Glomerular visceral epithelial cell (primary cell): ENCODE measurements at regions not wholly inside any gene's neighbourhood (a gene's known extent, or its start where the extent isn't known, plus 50 kb on each side); places are given as distances from the start of the nearest gene placed in this dataset.

Experiments used
- DNase-seq: peaks from one replicate; pipeline ENCODE4 v3.0.0-alpha.2; 2016; ENCODE audit errors: extremely low spot score

DNA sequence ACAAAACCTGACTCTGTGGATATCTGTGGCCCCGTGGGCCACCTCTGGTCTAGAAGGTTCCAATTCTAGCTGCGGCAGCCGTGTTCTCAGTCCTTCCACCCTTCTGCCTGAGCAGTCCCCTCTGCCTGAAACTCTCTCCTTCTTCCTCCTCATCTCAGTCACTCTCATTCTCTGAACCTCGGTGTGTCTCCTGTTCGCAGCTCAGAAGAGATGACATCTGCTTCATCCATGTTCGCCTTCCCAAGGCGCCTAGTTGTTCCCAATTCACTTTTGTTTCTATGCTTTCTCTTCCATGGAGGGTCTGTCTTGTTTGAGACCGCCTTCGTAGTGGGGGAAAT is 95.5 kb downstream of the CEBPB start:
- DNase-seq: no peak

DNA sequence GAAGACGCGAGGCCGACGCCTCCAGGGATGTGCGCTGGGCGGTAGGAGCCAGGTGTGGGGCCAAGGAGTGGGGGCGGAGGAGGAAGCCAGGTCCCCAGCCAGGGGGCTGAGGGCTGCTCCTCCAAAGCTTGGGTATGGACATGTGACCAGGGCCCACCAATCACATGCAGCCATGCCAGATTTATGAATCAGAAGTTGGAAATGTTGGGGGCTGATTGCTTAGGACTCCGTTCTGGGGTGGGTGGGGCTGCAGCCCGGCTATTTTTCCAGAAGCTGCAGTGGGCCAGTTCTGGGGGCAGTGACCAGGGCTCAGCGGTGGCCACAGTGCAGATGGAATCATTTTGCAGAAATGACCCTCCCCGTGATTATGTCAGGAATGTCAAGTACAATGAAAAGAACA is 96.0 kb downstream of the CEBPB start:
- peak; percentile 74 for DNase-seq

DNA sequence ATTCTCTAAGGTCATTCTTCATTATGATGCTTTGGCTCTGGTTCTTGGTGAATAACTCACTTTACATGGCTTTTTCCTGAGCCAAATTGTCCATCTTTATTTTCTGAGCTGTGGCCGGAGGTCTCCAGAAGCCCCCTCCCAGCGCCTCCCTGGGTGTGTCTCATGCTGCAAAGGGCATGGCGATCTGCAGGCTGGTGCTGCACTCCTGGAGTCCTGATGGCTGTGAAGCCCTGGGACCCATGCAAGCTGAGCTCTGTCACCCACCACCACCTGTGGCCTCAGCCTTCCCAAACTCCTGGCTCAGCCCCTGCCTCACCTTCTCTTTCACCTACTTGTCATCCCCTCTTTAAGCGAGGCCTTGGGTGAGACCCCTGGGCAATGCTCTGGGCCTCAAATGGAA is 96.9 kb downstream of the CEBPB start:
- no peak for DNase-seq

DNA sequence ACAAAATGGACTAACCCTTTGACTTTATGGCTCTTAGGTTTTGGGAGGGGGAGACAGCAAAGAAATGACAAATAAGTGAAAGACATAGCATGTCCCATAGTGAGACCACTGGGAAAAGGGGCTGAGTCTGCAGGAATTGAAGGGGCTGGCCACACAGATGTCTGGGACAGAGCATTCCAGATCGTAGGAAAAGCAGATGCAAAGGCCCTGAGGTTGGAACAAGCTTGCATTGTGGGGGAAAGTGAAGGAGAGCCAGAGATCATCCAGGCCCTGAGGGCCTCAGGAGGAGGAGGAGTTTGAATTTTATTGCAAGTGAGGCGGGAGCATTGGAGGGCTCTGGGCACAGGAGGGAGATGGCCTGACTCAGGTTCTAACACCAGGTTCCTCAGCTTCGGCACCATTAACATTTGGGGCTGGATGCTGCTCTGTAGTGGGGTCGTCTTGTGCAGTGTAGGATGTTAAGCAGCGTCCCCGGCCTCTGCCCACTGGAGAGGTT is 97.5 kb downstream of the CEBPB start:
- no peak for DNase-seq

DNA sequence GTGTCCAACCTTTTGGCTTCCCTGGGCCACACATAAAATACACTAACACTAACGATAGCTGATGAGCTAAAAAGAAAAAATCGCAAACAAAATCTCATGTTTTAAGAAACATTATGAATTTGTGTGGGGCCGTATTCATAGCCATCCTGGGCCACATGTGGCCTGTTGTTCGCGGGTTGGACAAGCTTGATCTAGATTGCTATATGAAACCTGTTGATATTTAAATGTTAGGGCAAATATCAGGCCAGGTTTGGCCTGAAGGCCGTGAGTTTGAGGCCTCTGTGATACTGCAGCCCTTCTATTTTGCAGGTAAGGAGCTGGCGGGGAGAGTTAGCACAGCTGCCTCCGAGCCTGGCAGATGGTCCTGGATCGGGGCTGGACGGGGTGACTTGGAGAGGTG is 99.0 kb downstream of the CEBPB start:
- DNase-seq: no peak

DNA sequence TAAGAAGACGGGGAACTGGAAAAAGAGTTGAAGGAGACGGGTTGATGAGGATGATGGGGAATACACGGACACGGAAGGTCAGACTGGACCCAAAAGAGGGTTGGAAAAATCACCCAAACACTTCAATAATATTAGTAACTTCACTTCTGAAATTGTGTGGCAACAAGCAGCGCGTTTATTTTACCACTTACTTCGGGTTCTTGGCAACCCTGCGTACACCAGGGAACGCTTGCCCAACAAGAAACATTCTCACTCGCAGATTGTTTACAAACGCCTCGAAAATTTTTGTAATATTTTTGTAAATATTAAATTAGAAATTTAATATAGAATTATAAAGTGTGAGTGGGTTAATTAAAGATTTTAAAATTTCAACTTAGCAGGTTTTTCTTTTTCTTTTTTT is 99.5 kb downstream of the CEBPB start:
- no peak for DNase-seq

DNA sequence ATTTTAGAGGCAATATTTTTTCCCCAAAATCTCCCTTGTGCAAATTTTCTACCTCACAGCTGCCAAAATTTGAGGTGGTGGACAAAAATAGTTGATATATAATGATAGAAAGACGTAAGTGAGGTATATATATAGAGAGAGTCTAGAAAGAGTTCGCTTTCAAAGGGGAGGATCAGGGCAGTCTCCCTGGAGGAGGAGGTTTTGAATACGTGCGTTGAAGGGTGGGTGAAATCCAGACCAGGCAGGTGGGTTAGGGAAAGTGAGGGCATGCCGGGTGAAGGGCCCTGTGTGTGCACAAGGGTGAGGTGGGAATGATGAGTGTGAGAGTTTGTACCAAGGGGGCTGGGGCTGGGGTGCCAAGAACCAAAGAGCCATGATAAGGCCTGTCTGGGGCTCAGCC is 100.2 kb downstream of the CEBPB start:
- DNase-seq: no peak

DNA sequence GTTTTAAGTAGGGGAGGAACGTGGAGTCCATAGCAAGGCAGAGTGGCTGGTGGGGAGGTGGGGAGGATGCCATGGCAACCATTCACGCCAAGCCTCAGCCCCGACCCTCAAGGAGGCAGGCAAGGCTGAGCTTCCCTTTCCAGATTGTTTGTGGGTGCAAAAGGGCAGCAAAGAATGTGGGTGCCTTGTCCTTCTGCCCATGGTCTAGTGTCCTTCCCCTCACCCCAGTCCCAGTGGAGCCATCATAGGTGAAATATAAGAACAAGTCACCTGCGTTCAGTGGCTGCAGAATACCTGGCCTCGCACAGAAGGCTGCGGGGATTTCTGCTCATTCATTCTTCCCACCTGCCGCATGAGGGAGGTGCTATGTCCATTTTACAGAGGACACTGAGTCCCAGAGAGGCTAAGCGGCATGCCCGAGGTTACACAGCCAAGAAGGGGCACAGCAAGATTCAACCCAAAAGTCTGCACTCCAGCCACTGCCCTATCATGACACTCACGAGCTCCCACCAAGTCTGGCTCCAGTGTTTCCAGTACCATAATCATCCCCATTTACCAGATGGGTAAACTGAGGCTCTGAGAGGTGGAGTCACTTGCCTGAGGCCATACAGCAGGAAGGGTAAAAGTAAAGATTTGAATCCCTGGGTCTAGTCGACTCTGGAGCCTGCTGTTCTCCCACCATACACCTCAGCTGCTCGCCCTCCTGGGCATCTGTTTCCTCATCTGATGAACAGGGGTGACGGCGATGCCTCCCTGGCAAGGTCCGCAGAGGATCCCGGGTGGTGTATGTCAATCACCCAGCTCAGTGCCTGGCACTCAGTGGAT is 100.8 kb downstream of the CEBPB start:
- no peak for DNase-seq

DNA sequence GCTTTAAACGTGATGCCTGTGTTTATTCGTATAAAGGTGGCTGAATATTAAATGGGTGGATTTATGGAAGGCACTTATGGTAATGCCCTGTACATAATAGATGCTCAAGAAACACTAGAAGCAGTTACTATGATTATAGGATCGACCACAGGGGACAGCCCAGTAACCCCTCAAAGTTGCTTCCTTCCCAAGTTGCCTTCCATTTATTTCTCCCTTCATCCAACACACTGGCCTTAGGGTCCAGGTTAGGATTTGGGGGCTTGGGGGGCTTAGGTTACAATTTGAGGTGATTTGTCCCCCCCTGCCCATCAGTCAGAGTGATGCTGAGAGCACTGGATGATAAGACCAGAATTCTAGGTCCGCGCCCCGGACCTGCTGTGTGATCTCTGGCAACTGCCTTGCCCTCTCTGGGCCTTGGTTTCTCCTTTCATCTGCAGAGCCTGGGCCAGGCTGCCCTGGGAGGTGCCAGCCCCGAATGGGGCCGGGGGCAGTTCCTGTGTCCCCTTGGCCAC is 101.5 kb downstream of the CEBPB start:
- DNase-seq: no peak

DNA sequence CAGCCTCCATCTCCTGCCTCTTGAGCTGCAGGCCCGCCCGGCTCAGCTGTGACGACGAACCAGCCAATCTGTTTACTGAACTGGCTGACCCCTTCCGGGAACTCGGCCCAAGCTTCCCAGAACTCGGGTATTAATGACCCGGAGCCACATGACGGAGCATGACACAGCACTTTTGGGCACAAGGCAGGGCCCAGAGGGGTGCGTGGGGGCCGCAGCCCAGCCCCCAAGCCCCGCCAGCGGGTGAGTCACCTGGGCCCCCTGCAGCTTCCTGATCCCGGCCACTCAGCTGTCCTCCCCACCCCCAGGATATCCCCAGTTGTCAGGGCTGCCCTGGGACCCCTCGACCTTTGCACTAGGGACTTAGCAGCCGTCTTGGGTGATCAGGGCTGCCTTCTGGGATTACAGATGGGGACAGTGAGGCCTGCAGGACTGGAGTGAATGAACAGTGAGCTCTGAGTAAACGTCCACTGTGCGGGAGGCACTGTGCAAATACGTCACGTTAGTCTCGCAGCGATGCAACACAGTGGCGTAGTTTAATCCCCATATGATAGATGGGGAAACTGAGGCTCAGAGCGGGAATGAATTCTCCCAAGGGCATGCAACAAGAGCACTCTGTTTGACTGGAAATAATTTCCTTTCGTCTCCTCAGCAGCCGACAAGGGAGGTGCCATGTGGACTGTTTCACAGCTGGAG is 102.1 kb downstream of the CEBPB start:
- peak; percentile 91 for DNase-seq

DNA sequence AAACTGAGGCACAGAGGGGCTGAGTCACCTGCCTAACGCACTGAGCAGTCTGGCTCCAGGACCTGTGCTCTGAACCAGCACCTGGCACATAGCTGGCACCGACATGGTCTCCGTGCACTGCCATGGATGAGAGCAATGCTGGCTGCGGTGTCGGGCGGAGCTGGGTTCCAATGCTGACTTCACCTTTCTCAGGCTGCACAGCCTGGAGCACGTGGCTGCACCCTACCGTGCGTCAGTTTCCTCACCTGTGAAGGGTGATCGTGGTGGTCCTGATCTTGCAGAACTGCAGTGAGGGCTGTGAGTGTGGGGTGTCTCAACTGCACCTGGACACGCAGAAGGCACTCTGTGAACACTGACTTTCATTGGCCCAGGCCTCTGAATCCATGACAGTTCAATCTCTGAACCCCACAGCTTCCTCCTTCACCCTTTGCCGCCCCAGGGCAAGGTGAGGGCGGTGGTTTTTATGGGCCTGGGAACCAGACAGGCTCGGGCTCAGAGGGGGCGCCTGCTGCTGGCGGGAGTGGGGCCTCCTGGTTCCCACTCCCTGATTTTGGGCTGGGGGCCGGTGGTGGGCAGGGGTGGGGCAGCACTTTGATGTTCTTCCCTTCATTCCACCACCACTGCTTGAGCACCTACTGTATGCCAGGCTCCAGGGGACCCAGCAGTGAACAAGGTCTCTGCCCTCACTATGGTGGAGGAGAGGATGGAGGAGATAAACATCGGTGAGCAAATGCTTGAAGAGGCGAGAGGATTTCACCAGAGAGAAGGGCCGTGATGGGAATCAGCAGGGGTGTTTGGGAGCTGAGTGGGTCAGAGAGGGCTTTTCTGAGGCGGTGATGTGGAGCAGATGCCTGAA is 102.9 kb downstream of the CEBPB start:
- no peak for DNase-seq

DNA sequence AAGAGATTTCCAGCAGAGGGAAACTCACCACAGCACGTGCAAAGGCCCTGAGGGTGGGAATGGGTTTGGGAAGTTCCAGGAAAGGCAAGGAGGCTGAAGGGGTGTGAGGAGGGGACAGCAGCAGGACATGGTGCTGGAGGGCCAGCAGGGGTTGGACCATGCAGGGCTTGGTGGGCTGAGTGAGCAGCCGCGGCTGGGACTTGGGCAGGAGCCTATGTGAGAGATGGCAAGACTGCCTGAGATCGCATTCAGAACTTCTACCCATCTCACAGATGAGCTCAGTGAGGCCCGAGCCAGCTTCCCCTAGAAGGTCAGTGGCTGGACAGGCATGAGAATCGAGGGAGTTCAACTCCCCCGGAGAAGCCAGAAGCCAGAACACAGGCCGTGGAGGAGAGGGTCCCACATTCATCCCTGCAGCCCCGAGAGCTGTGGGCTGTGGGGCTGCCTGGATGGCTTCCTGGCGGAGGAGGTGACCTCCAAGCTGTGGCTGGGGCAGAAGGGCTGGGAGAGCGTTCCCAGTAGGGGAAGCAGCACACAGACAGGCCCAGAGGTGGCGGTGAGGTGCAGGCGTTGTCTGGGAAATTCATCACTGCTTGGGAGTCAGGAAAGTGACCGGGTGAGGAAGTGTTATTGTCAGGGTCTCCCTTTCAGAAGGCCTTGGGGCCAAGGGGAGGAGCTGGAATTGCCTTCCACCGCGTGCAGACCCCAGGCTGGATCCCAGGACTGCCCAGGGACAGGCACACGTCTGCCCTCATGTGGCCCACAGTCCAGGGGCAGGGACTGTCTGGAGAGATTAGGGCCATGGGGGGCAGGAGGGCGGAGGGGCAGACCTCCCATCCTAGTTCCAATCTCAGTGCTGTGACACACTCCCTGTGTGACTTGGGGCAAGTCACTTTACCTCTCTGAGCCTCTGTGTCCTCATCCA is 103.8 kb downstream of the CEBPB start:
- DNase-seq: no peak

DNA sequence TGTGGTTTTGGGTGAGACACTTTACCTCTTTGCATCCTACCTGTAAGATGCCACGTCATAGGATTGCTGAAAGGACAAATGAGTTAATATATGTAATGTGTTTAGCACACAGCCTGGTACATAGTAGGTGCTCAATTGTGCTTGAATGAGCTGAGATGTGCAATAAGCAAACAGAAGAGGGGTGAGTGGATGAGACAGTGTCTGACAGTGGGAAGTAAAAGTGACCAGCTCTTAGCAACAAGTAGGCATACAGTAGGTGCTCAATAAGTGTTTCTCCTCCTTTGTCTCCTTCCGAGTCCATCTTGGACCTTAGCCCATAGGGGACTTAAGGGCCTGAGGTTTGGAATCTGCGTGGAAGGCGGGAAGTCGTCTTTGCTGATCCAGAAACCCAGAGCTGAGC is 104.7 kb downstream of the CEBPB start:
- no peak for DNase-seq

DNA sequence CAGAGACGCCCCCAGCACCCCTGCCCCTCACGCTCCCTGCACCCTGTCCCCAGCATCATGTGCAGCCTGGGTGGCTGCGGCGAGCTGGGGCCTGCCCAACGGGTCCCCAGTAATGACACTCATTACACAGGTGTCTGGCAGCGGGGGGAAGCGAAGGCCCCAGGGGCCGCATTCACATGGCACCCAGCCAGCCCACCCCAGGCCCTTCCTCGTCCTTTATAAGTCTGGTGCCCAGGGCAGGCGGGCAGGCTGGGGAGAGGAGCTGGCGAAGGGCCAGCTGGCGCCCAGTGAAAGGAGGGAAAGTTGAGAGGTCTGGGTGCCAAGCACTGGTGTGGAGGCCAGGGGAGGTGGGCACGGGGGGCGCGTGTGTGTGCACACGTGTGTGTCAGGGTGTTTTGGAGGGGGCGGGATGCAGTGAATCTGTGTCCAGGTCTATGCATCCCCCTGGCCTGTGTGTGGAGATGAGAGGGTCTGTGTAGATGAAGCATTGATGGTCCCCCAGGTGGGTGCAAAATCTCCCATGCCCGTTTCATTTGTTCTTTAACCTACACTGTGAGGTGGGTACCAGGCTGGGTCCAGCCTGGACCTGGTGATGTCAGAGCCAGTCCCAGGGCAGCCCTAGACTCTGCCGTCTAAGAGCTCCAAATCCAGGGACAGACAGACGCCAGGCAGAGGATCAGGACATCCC is 105.3 kb downstream of the CEBPB start:
- DNase-seq: no peak

DNA sequence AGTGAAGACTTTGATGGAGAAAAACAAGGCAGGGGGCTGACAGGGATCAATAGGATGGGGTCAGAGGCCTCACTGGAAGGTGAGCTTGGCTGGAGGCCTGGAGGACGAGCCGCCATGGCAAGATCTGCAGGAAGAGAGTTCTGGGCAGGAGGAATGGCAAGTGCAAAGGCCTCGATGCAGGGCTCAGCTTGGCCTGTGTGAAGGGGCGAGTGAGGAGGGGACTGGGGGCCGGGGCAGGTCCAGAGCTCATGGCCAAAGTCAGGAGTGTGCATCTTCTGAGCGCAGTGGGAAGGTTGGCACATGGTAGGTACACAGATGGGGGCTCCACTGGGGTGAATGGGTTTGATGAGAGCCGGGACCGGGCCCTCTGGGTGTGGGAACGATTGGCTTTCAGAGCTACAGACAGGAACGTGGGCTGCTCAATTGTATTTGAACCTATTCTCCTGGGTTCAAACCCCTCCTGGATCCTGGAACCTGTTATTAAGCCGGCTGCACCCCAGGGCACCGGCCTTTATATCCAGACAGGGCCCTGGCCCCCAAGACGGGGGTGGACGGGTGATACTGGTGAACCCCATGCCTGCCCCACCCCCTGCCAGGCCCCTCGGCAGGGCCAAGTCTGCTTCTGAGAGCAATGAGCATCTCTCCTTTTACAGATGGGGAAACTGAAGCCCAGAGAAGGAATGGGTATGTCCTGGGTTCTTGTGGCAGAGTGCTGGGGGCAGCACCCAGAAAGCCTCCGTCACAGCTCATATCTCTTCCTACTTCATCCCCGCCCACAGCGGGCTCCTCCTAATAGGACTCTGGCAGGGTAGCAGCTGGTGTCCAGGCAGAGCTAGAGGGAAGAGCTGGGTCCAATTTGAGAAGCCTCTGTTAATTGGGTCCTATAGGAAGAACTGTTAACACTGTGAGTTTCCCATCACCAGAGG is 106.1 kb downstream of the CEBPB start:
- DNase-seq: no peak

DNA sequence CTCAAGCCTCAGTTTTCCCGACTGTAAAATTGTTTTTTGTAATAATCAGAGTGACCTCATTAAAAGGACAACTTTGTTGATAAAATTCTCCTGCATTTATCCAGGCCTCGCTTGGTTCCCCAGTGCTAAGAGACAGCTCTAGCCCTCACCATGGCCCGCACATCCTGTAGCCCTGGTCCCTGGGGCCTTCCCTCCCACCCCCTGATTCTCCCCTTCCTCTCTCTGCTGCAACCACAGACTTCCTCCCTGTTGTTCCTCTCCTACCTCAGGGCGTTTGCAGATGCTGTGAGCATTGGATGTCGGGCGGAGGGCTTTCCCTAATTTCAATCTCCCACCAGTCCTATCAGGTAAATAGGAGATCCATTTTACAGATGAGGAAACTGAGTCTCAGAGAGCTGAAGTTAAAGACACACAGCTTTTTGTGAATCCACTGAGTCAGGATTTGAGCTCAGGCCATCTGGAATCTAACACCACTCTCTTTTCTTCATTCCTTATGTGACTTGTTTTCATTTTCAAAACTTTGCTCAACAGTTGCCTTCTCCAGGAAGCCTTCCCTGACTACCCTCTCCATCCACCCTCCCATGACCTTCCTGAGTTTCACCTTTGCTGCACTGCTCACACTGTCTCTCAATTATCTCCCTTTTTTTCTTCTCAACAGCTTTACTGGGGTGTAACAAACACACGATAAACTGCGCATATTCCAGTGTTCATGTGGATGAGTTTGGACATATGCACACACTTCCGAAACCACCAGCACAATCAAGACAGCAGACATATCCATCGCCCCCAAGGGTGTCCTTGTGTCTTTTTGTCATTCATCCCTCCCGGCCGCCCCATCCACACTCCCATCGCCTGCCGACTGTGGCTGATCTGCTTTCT is 107.1 kb downstream of the CEBPB start:
- no peak for DNase-seq

DNA sequence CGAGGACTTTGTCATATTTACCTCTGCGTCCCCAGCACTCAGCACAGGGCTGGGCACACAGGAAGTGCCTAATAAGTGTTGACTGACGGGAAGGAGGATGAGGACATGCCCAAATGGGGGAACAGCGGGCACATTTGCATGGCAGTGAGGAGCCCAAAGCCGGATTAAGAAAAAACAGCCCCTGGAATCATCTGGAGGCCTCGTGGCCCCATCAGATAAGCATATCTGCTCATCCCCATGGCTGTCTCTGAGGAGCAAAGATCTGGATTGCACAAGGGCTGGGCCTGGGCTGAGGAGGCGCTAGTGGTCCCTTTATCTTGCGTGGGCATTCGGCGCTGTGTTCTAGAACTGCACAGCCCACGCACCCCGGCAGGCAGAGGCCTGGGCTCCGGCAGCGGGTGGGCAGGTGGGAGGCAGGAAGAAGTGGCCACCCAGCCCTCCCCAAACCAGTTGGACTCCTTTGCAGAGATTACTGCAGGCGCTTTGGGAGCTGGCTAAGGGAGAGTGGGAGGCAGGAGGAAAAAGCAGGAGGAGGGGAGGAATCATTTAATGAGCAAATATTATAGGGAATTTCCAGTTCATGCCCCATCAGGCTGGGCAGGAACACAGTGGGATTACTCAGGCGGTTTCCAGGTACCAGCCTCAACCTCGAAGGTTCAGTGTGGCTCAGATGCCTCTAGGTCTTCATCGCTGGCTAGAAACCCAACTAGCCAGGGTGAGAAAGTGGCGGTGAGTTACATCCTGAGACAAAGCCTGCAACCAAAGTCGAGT is 108.1 kb downstream of the CEBPB start:
- DNase-seq: no peak

DNA sequence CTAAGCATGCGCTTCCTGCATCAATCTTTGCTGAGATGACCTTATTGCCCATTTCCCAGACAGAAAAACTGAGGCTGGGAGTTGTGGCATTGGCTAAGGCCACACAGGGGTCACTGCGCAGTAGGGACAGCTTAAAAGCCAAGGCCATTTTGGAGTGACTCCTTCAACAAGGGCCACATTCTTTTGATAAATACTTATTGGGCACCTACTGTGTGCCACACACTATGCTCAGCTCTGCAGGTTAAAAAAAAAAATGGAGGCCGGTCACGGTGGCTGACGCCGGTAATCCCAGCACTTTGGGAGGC is 108.6 kb downstream of the CEBPB start:
- DNase-seq: no peak
